GM20000 (cell line): ENCODE measurements at regions not wholly inside any gene's neighbourhood (a gene's known extent, or its start where the extent isn't known, plus 50 kb on each side); places are given as distances from the start of the nearest gene placed in this dataset.
"Not testable (repeated sequence)": the region's sequence is repeated elsewhere in the genome, so short reads cannot be mapped to it uniquely, and the experiment has no call there.

Source experiments
- DNase-seq: peaks from one replicate; pipeline ENCODE4 v3.0.0; 2012; ENCODE audit warnings: low spot score
- CTCF ChIP-seq: IDR thresholded peaks from 2 replicates; pipeline ENCODE4 v1.5.1; 2012; ENCODE audit warnings: mild to moderate bottlenecking, control low read depth; ENCODE audit errors: extremely low read depth, missing control alignments

DNA sequence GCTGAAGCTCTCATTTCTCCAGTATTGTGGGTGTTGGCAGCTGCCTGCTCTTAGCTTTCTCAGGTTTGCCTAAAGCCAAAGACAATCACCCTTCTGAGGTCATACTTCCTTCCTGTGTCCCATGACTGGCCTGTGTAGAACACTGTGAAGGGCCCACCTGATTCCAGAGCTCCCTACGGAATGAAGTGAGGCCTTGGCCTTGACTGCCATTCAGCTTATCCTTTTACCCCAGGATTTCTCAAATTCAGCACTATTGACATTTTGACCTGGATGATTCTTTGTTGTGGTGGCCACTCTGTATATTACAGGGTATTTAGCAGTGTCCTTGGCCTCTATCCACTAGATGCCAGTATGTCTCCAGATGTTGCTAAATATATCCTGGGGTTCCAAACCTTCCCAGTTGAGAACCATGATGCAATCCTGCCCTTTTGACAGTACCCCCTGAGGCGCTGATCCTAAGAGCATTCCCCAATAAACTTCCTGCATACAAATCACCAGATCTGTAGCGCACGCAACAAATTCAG lies 112.3 kb upstream of the KRR1 start:
- no peak for DNase-seq
- TF ChIP-seq CTCF: no peak

GRCh38 chr12:75622492-75622891 lies 111.1 kb upstream of the KRR1 start:
- no peak for TF ChIP-seq CTCF
- DNase-seq: no peak

GRCh38 chr12:75614396-75614795 lies 103.0 kb upstream of the KRR1 start:
- not testable (repeated sequence) for DNase-seq

- TF ChIP-seq CTCF: no peak
- DNase-seq: no peak
Observed at GRCh38 chr12:75613981-75614380, 102.6 kb upstream of the KRR1 start.

- TF ChIP-seq CTCF: no peak
- DNase-seq: no peak
Observed at GRCh38 chr12:75611041-75611440, 99.6 kb upstream of the KRR1 start.

DNA sequence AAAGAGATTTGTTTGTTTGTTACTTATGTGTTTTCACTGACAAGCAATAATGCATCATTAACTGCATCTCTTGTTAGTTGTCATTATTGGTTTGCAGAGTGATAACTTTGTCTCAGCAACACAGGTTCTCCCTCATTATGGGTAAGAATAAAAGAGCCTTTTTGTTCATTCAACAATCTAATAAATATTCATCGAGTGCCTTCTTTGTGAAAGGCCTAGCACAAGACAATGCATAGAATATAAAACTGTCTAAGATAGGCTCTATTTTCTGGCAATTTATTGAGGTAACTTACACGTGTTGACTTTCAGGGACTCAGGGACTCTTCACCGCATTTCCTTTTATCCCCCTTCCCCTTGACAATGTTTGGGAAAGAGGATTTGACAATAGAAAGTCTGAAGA lies 95.5 kb upstream of the KRR1 start:
- no peak for DNase-seq
- no peak for TF ChIP-seq CTCF

- DNase-seq: no peak
- TF ChIP-seq CTCF: no peak
Observed at GRCh38 chr12:75606151-75606550, 94.7 kb upstream of the KRR1 start.

DNA sequence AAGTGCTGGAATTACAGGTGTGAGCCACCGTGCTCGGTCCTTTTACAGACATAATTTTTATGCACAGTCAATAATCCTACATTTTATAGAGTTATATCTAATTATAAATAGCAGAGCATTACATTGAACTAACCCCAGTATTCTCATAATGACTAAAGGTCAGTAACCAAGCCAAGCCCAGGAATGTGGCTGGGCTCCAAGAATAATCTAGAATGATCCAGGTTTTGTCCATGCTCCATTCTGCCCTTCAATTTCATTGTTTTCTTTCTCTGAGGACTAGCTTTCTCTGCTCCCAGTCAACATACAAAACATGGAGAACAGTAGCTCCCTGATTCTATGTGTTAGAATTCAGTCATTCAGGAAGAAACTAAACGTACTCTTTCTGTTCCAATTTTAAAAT lies 92.1 kb upstream of the KRR1 start:
- no peak for DNase-seq
- no peak for TF ChIP-seq CTCF
